ENCODE measurements at regions not wholly inside any gene's neighbourhood (a gene's known extent, or its start where the extent isn't known, plus 50 kb on each side); places are given as distances from the start of the nearest gene placed in this dataset.

DNA sequence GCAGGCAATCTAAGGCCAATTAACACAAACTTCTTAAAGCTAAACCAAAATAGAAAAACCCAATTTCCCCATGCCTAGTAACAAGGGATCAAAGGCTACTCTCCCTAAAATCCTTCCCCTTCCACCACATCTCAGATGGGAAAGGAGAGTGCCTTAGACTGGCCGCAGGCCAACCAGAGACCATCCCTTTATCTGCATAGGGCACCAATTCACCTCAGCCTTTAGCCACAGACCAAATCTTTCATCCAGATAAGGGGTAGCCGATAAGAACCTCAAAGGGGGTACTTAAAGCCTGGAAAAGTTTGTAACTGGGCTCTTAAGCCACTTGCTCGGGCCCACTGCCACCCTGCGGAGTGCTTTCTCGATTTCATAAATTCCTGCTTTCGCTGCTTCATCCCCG, 68.3 kb downstream of the TEX13C start:
- 52 to 84% methylated on average over 6 to 7 of the region's 7 CpGs for WGBS, 2 donors
- Histone ChIP-seq H3K36me3 (ENCODE audit: low read depth, missing control alignments) (no peaks in the 10 kb centered on the region), H3K4me1 (no peaks in the 10 kb centered on the region), H3K4me3 (no peak overlapping the region), H3K27me3 (no peaks in the 10 kb centered on the region), H3K27ac (no peak overlapping the region), H3K9me3 (no peaks in the 10 kb centered on the region)
- TF ChIP-seq POLR2A (IDR thresholded peaks at IDR 0.05) = no peak
- TF ChIP-seq, protein P1, sequence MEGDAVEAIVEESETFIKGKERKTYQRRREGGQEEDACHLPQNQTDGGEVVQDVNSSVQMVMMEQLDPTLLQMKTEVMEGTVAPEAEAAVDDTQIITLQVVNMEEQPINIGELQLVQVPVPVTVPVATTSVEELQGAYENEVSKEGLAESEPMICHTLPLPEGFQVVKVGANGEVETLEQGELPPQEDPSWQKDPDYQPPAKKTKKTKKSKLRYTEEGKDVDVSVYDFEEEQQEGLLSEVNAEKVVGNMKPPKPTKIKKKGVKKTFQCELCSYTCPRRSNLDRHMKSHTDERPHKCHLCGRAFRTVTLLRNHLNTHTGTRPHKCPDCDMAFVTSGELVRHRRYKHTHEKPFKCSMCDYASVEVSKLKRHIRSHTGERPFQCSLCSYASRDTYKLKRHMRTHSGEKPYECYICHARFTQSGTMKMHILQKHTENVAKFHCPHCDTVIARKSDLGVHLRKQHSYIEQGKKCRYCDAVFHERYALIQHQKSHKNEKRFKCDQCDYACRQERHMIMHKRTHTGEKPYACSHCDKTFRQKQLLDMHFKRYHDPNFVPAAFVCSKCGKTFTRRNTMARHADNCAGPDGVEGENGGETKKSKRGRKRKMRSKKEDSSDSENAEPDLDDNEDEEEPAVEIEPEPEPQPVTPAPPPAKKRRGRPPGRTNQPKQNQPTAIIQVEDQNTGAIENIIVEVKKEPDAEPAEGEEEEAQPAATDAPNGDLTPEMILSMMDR (IDR thresholded peaks at IDR 0.05) = no peak
- DNase-seq = no peak
- intact Hi-C loops (cut with DNase I; ENCODE audit: low total_unique reads) = no loop called here

DNA sequence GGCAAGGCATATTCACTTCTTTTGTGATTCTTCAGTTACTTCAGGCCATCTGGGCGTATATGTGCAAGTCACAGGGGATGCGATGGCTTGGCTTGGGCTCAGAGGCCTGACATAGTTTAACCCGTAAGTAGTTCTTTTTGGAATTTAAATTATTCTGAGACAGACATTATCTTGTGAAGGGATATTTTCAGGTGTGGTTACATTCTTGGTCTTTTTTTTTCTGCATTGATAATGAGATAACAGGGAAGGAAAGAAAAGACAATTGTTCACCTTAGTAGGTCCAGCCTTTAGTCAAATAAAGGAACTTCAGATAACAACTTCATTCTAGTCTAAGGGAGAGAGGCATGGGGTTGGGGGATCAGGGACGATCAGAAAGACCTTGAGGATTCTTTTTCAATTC, 74.8 kb downstream of the TEX13C start:
- WGBS, 2 donors = 81 to 87% methylated on average over 2 to 4 of the region's 4 CpGs
- intact Hi-C loops (cut with DNase I; ENCODE audit: low total_unique reads) = no loop called here
- TF ChIP-seq, protein P1 (IDR thresholded peaks at IDR 0.05) = no peak
- no peak for TF ChIP-seq POLR2A (IDR thresholded peaks at IDR 0.05)

DNA sequence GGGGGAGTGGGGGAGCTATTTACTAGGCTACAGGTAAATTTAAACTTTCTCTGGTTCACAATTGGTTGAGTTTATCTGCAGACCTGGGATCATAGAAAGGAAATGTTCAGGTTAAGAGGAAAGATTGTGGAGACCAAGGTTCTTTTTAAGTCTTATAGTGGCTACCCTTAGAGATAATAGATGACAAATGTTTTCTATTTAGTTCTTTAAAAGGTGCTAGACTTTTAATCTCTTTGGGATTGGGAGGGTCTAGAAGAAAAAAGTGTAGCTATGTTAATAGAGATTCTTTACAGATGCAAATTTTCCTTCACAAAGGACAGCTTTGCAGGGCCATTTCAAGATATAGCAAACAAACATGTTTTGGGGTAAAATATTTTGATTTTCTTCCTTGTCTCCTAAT, 76.0 kb downstream of the TEX13C start:
- intact Hi-C loops (cut with DNase I; ENCODE audit: low total_unique reads) = no loop called here
- H3K4me3 ChIP-seq = no peak overlapping the region
- no peak for DNase-seq
- H3K27me3 ChIP-seq = no peaks in the 10 kb centered on the region
- H3K36me3 ChIP-seq (ENCODE audit: low read depth, missing control alignments) = no peaks in the 10 kb centered on the region
- H3K27ac ChIP-seq = no peak overlapping the region
- TF ChIP-seq, protein P1 (IDR thresholded peaks at IDR 0.05) = no peak
- no peak for TF ChIP-seq POLR2A (IDR thresholded peaks at IDR 0.05)
- H3K9me3 ChIP-seq = no peaks in the 10 kb centered on the region
- no peaks in the 10 kb centered on the region for H3K4me1 ChIP-seq

More for the DNA sequence above, 74.8 kb downstream of the TEX13C start:
- Histone ChIP-seq H3K27ac (no peak overlapping the region), H3K36me3 (ENCODE audit: low read depth, missing control alignments) (no peaks in the 10 kb centered on the region), H3K4me1 (no peaks in the 10 kb centered on the region), H3K9me3 (no peaks in the 10 kb centered on the region), H3K4me3 (no peak overlapping the region), H3K27me3 (no peaks in the 10 kb centered on the region)
- no peak for DNase-seq

DNA sequence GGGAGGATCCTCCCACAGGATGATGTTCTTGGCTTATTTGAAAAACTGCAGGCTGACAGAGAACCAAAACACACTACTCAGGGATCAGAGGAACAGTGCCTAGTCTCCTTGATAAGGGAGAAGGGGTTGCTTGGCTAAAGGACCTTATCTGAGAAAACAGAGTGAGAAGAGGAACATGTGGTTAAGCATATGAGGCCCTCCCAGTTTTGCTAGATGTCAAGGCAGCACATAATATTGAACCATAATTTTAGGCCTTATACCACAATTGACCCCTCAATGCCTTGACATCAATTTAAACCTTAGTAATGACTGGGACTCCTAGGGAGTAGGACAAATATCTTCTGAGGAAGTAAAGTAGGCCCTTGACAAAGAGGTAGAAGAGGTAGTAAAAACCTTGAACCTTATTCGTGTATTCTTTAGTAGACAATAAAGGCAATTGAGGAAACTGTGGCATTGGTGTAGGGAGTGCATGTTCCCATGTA, 79.3 kb downstream of the TEX13C start:
- Histone ChIP-seq H3K27ac (no peak overlapping the region), H3K9me3 (no peaks in the 10 kb centered on the region), H3K4me3 (no peak overlapping the region), H3K36me3 (ENCODE audit: low read depth, missing control alignments) (no peaks in the 10 kb centered on the region), H3K4me1 (no peaks in the 10 kb centered on the region), H3K27me3 (no peaks in the 10 kb centered on the region)
- intact Hi-C loops (cut with DNase I; ENCODE audit: low total_unique reads) = no loop called here
- no peak for DNase-seq
- 83 to 88% methylated on average over 1 of the region's 1 CpG for WGBS, 2 donors
- TF ChIP-seq, protein P1 (IDR thresholded peaks at IDR 0.05) = no peak
- TF ChIP-seq POLR2A (IDR thresholded peaks at IDR 0.05) = no peak

DNA sequence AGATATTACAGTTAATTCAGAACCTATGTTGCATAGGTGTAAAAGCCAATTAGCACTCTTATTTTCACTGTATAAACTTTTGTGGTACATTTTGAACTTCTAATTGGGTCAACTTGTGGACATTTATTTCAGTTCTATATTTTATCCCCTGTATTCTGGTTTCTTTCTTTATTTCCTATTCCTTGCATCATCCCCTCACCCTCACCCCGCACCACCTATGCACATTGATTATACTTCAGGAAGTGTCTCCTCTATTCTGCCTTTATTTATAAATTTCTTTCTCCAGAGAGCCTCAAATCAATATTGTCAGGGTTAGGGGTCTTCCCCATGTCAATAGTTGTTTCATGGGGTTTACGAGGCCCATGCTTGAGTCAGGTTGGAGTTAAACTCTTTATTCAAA, 83.1 kb downstream of the TEX13C start:
- H3K9me3 ChIP-seq = no peaks in the 10 kb centered on the region
- intact Hi-C loops (cut with DNase I; ENCODE audit: low total_unique reads) = no loop called here
- no peaks in the 10 kb centered on the region for H3K36me3 ChIP-seq (ENCODE audit: low read depth, missing control alignments)
- no peaks in the 10 kb centered on the region for H3K27me3 ChIP-seq
- DNase-seq = no peak
- H3K4me3 ChIP-seq = no peak overlapping the region
- H3K27ac ChIP-seq = no peak overlapping the region
- no peaks in the 10 kb centered on the region for H3K4me1 ChIP-seq
- TF ChIP-seq, protein P1 (IDR thresholded peaks at IDR 0.05) = no peak
- WGBS, 2 donors = 85 to 96% methylated on average over 2 of the region's 2 CpGs
